ENCODE measurements at regions not wholly inside any gene's neighbourhood (a gene's known extent, or its start where the extent isn't known, plus 50 kb on each side); places are given as distances from the start of the nearest gene placed in this dataset.

- no peak for DNase-seq (ENCODE audit: low read depth)
- TF ChIP-seq CTCF (IDR thresholded peaks at IDR 0.05; ENCODE audit: low read depth, low read length) = no peak
- TF ChIP-seq POLR2A (IDR thresholded peaks at IDR 0.05; ENCODE audit: extremely low read depth, insufficient read length) = no peak
- no peak for TF ChIP-seq MYC (IDR thresholded peaks at IDR 0.05; ENCODE audit: low read depth, low read length)
- TF ChIP-seq, protein P1, sequence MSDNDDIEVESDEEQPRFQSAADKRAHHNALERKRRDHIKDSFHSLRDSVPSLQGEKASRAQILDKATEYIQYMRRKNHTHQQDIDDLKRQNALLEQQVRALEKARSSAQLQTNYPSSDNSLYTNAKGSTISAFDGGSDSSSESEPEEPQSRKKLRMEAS (IDR thresholded peaks at IDR 0.05; ENCODE audit: low read depth, low read length) = no peak
- no peak overlapping the region for H3K4me3 ChIP-seq (ENCODE audit: low read depth, low read length)
Observed at GRCh38 chr2:105587637-105588036, 157.1 kb upstream of the NCK2 start.

- no peak for TF ChIP-seq POLR2A (IDR thresholded peaks at IDR 0.05; ENCODE audit: extremely low read depth, insufficient read length)
- TF ChIP-seq, protein P1 (IDR thresholded peaks at IDR 0.05; ENCODE audit: low read depth, low read length) = no peak
- TF ChIP-seq CTCF (IDR thresholded peaks at IDR 0.05; ENCODE audit: low read depth, low read length) = no peak
- TF ChIP-seq MYC (IDR thresholded peaks at IDR 0.05; ENCODE audit: low read depth, low read length) = no peak
- DNase-seq (ENCODE audit: low read depth) = peak; percentile 30
- H3K4me3 ChIP-seq (ENCODE audit: low read depth, low read length) = no peak overlapping the region
Observed at GRCh38 chr2:105584435-105585010, 160.2 kb upstream of the NCK2 start.

- no peak for DNase-seq (ENCODE audit: low read depth)
- no peak overlapping the region for H3K4me3 ChIP-seq (ENCODE audit: low read depth, low read length)
- TF ChIP-seq, protein P1 (IDR thresholded peaks at IDR 0.05; ENCODE audit: low read depth, low read length) = no peak
- no peak for TF ChIP-seq MYC (IDR thresholded peaks at IDR 0.05; ENCODE audit: low read depth, low read length)
- TF ChIP-seq POLR2A (IDR thresholded peaks at IDR 0.05; ENCODE audit: extremely low read depth, insufficient read length) = no peak
- no peak for TF ChIP-seq CTCF (IDR thresholded peaks at IDR 0.05; ENCODE audit: low read depth, low read length)
Observed at GRCh38 chr2:105582952-105583660, 161.6 kb upstream of the NCK2 start.

DNA sequence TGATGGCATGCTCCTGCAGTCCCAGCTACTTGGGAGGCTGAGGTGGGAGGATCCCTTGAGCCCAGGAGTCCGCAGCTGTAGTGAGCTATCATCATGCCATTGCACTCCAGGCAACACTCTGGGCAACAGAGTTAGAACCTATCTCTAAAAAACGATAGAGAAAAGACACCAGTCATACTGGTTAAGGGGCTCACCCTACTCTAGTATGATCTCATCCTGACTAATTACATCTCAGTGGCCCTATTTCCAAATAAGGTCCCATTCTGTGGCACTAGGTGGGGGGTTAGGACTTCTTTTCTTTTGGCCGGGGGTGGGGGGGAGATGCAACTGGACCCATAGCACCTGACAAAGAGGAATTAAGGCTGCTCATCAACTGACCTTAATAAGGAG lies 163.2 kb upstream of the NCK2 start:
- H3K4me3 ChIP-seq (ENCODE audit: low read depth, low read length) = no peak overlapping the region
- TF ChIP-seq MYC (IDR thresholded peaks at IDR 0.05; ENCODE audit: low read depth, low read length) (no peak), CTCF (IDR thresholded peaks at IDR 0.05; ENCODE audit: low read depth, low read length) (no peak), POLR2A (IDR thresholded peaks at IDR 0.05; ENCODE audit: extremely low read depth, insufficient read length) (no peak)
- TF ChIP-seq, protein P1 (IDR thresholded peaks at IDR 0.05; ENCODE audit: low read depth, low read length) = no peak
- no peak for DNase-seq (ENCODE audit: low read depth)

DNA sequence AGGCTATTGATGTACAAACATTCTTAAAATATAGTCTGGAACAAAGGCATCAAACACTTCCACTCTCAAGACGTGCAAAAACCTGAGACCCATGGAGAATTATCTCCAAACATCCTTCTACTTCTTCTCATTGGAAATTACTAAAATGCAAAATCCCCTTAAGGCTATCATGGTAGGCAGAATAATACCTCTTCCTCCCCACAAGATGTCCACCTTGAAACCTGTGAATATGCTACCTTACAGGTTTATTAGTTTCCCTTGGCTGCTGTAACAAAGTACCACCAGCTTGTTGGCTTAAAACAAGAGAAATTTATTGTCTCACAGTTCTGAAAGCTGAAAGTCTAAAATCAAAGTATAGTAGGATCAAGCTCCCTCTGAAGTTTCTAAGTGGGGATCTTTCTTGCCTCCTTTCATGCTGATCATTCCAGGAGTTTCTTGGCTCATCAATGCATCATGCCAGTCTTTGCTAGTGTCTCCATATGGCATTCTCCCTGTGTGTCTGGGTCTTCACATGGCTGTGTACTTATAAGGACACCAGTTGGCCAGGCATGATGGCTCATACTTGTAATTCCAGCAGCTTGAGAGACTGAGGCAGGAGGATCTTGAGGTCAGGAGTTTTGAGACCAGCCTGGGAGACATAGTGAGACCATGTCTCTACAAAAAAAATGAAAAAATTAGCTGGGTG lies 163.7 kb upstream of the NCK2 start:
- DNase-seq (ENCODE audit: low read depth) = no peak
- TF ChIP-seq POLR2A (IDR thresholded peaks at IDR 0.05; ENCODE audit: extremely low read depth, insufficient read length) (no peak), CTCF (IDR thresholded peaks at IDR 0.05; ENCODE audit: low read depth, low read length) (no peak), MYC (IDR thresholded peaks at IDR 0.05; ENCODE audit: low read depth, low read length) (no peak)
- TF ChIP-seq, protein P1 (IDR thresholded peaks at IDR 0.05; ENCODE audit: low read depth, low read length) = no peak
- H3K4me3 ChIP-seq (ENCODE audit: low read depth, low read length) = no peak overlapping the region

Measured in NB4 (cell line).